Activated gamma-delta T cell treated with Interleukin-2 at 50 U/mL for 16 hours (primary cell): ENCODE measurements at regions not wholly inside any gene's neighbourhood (a gene's known extent, or its start where the extent isn't known, plus 50 kb on each side); places are given as distances from the start of the nearest gene placed in this dataset.
"Not testable (repeated sequence)": the region's sequence is repeated elsewhere in the genome, so short reads cannot be mapped to it uniquely, and the experiment has no call there.

ENCODE experiments used
- DNase-seq: peaks from one replicate; pipeline ENCODE4 v3.0.0-alpha.2; 2020

GRCh38 chr3:187533797-187534196 is 136.4 kb downstream of the SST start:
- no peak for DNase-seq

GRCh38 chr3:187531831-187532230 is 138.4 kb downstream of the SST start:
- no peak for DNase-seq

- DNase-seq, result no peak
Measured at GRCh38 chr3:187522890-187523289, 147.3 kb downstream of the SST start.

- no peak for DNase-seq
Measured at GRCh38 chr3:187522293-187522692, 147.9 kb downstream of the SST start.

GRCh38 chr3:187521546-187521945 is 148.6 kb downstream of the SST start:
- no peak for DNase-seq

- DNase-seq, result no peak
Measured at GRCh38 chr3:187520027-187520945, 149.9 kb downstream of the SST start.

- no peak for DNase-seq
Measured at GRCh38 chr3:187519428-187519890, 150.7 kb downstream of the SST start.

GRCh38 chr3:187518616-187519015 is 150.4 kb downstream of the RTP4 start:
- no peak for DNase-seq

- no peak for DNase-seq
Measured at GRCh38 chr3:187518207-187518606, 150.0 kb downstream of the RTP4 start.

- DNase-seq, result no peak
Measured at GRCh38 chr3:187516446-187517185, 148.4 kb downstream of the RTP4 start.

GRCh38 chr3:187507905-187508304 is 139.7 kb downstream of the RTP4 start:
- no peak for DNase-seq

GRCh38 chr3:187507266-187507665 is 139.1 kb downstream of the RTP4 start:
- no peak for DNase-seq

- DNase-seq, result no peak
Measured at GRCh38 chr3:187504435-187504834, 136.2 kb downstream of the RTP4 start.

GRCh38 chr3:187498211-187498724 is 130.1 kb downstream of the RTP4 start:
- DNase-seq, result no peak

GRCh38 chr3:187497052-187497451 is 128.9 kb downstream of the RTP4 start:
- no peak for DNase-seq

GRCh38 chr3:187494056-187494455 is 125.9 kb downstream of the RTP4 start:
- not testable (repeated sequence) for DNase-seq

- DNase-seq, result no peak
Measured at GRCh38 chr3:187491371-187491770, 123.2 kb downstream of the RTP4 start.

GRCh38 chr3:187490366-187490765 is 122.2 kb downstream of the RTP4 start:
- no peak for DNase-seq

- no peak for DNase-seq
Measured at GRCh38 chr3:187484547-187485295, 116.5 kb downstream of the RTP4 start.

GRCh38 chr3:187481426-187481825 is 113.2 kb downstream of the RTP4 start:
- no peak for DNase-seq

GRCh38 chr3:187475613-187476012 is 107.4 kb downstream of the RTP4 start:
- not testable (repeated sequence) for DNase-seq

GRCh38 chr3:187473778-187474406 is 105.7 kb downstream of the RTP4 start:
- no peak for DNase-seq
